Stimulated activated naive CD8-positive, alpha-beta T cell treated with anti-CD3 and anti-CD28 coated beads, Interleukin-15, Interleukin-2, amounts not matched to agents 100 U/mL and 50 U/mL, for 24 hours (primary cell): ENCODE measurements at regions not wholly inside any gene's neighbourhood (a gene's known extent, or its start where the extent isn't known, plus 50 kb on each side); places are given as distances from the start of the nearest gene placed in this dataset.
"Not testable (repeated sequence)": the region's sequence is repeated elsewhere in the genome, so short reads cannot be mapped to it uniquely, and the experiment has no call there.

Experiments
- ATAC-seq: fragments of 150-1000 bp; cut with Tn5 transposase; one replicate; pipeline ENCODE4 v1.10.0; 2021
- DNase-seq: peaks from one replicate; pipeline ENCODE4 v3.0.0; 2021

- no peak for DNase-seq
- no peak for ATAC-seq
These were observed 151.3 kb upstream of the THUMPD2 start for GRCh38 chr2:39930175-39930917.

- no peak for ATAC-seq
- no peak for DNase-seq
These were observed 150.5 kb upstream of the THUMPD2 start for GRCh38 chr2:39929531-39929930.

GRCh38 chr2:39925312-39925711 is 146.3 kb upstream of the THUMPD2 start:
- ATAC-seq (peak; percentile 62), DNase-seq (no peak)

DNA sequence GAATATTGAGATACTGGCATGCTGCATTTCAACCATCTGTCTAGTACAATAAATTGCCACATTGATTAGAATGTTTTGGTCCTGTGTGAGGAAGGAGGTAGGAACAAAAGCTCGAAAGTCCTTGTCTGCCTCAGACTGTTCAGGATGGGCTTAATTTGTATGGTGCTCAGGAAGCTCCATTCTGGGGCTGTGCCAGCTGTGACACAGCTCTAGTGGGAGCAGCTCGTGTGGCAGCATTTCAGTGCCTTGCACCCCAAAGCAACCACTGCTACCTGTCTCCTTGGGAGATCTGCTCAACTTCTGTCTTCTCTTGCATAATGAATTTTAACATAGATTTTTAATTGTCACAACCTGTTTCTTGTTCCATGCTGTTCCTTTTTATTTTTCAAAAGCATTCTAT is 144.4 kb upstream of the THUMPD2 start:
- ATAC-seq = no peak
- no peak for DNase-seq

- no peak for DNase-seq
- no peak for ATAC-seq
These were observed 143.8 kb upstream of the THUMPD2 start for GRCh38 chr2:39922679-39923405.

- peak; percentile 42 for ATAC-seq
These were observed 141.3 kb upstream of the THUMPD2 start for GRCh38 chr2:39920307-39920801.

GRCh38 chr2:39919511-39920306 is 140.7 kb upstream of the THUMPD2 start:
- DNase-seq (no peak), ATAC-seq (peak; percentile 54)

More at GRCh38 chr2:39920307-39920801, 141.3 kb upstream of the THUMPD2 start:
- DNase-seq = peak; percentile 22

DNA sequence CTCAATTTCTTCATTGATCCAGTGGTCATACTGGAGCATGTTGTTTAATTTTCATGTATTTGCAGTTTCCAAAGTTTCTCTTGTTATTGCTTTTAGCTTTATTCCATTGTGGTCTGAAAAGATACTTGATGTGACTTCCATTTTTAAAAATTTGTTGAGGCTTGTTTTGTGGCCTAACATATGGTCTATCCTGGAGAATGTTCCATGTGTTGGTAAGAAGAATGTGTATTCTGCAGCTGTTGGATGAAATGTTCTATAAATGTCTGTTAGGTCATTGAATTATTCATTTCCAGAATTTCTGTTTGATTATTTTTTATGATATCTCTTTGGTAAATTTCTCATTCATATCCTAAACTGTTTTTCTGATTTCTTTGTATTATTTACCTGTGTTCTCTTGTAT is 139.8 kb upstream of the THUMPD2 start:
- ATAC-seq (no peak), DNase-seq (no peak)

DNA sequence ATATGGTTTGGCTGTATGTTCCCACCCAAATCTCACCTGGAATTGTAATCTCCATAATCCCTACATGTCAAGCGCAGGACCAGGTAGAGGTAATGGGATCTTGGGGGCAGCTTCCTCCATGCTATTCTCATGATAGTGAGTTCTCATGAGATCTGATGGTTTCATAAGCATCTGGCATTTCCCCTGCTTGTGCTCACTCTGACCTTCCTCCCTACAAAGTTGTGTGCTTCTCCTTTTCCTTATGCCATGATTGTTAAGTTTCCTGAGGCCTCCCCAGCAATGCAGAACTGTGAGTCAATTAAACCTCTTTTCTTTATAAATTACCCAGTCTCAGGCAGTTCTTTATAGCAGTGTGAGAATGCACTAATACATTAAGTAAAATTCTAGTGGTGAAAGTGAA is 138.3 kb upstream of the THUMPD2 start:
- not testable (repeated sequence) for ATAC-seq

DNA sequence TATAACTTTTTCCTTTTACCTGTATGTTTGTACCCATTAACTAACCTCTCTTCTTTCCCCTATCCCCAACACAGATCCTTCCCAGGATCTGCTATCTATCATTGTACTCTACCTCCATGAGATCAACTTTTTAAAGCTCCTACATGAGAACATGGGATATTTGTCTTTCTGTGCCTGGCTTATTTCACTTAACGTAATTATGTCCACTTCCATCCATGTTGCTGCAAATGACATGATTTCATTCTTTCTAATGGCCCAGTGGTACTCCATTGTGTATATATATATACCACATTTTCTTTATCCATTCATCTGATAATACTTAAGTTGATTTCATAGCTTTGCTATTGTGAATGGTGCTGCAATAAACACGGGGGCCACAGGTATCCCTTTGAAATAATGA is 135.9 kb upstream of the THUMPD2 start:
- no peak for DNase-seq
- ATAC-seq = no peak

More for the DNA sequence above, 138.3 kb upstream of the THUMPD2 start:
- DNase-seq = not testable (repeated sequence)

- peak; percentile 53 for ATAC-seq
- DNase-seq = no peak
These were observed 134.8 kb upstream of the THUMPD2 start for GRCh38 chr2:39913648-39914461.

DNA sequence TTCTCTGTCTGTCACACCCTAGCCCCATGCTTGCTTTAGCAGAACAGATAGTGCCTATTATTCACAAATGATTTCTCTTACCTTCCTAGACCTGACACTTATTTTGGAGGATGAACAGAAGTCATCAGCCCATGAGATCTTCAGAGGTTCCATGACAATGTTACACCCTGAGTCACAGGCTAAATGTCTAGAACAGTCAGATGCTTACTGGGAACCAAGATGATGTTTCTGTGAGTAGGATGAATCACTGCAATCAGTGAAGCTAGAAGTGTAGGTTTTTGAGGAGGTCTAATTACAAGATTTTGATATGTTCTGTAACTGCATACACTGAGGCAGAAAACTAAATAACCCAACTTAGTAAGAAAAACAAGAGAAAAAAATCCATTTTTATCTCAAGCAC is 123.0 kb upstream of the THUMPD2 start:
- DNase-seq (no peak), ATAC-seq (peak; percentile 87)

GRCh38 chr2:39898934-39899333 is 119.9 kb upstream of the THUMPD2 start:
- DNase-seq (no peak), ATAC-seq (no peak)

GRCh38 chr2:39897273-39897672 is 118.2 kb upstream of the THUMPD2 start:
- no peak for ATAC-seq
- DNase-seq = no peak

DNA sequence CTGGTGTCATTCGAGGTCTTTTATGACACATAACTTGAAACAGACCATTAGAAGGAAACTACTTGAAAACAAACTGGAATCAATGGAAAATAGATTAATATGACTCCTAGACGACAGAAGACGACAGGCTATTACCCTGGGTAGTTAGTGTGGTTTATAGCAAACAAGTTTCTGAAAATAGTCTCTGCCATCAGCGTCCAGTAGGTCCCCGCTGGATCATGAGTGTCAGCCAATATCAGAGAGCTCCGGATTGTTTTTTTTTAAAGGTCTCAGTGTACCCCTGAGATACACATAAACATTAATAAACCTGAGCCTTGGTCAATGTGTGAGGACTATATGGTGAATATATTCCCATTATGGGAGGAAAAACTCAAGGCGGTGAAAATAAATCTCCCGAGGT is 115.0 kb upstream of the THUMPD2 start:
- ATAC-seq = no peak
- DNase-seq = no peak

- DNase-seq (no peak), ATAC-seq (no peak)
These were observed 114.6 kb upstream of the THUMPD2 start for GRCh38 chr2:39893616-39894015.

DNA sequence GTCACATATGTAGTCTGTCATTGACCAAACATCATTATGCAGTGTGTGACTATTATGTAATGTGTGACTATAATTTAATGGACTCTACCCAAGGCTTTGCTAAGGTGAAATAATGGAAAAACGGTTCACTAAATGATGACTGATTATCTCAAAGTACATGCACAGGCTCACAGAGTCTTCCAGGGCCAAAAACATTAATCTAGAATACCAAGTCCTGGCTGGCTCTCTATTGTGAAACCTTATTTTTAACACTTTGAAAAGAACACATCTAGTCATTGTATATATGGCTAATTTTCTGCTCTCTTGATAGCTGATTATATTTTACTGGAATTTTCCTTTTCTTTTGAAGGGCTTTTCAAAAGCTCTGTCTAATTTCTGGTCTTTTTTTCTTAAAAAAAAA is 102.9 kb upstream of the THUMPD2 start:
- ATAC-seq (no peak), DNase-seq (no peak)

DNA sequence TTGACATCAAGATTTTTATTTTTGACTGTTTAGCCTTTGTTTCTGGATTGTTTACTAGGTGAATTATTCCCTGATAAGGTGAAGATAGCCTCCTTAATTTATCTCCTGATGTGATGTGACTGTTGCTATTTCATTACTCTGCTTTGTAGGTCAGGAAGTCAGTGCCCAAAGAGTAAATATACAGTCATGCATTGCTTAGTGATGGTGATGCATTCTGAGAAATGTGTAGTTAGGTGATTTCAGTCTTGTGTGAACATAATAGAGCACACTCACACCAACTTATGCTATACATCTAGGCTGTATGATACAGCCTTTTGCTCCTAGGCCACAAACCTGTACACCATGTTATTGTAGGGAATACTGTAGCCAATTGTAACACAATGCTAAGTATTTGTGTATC is 102.4 kb upstream of the THUMPD2 start:
- ATAC-seq (no peak), DNase-seq (no peak)

- not testable (repeated sequence) for ATAC-seq, DNase-seq
These were observed 99.9 kb upstream of the THUMPD2 start for GRCh38 chr2:39879001-39879400.

GRCh38 chr2:39875914-39876267 is 96.8 kb upstream of the THUMPD2 start:
- no peak for ATAC-seq
- DNase-seq = no peak

- no peak for ATAC-seq
- DNase-seq = no peak
These were observed 96.3 kb upstream of the THUMPD2 start for GRCh38 chr2:39875182-39875913.
